ENCODE measurements at regions not wholly inside any gene's neighbourhood (a gene's known extent, or its start where the extent isn't known, plus 50 kb on each side); places are given as distances from the start of the nearest gene placed in this dataset.
"Not testable (repeated sequence)": the region's sequence is repeated elsewhere in the genome, so short reads cannot be mapped to it uniquely, and the experiment has no call there.

DNA sequence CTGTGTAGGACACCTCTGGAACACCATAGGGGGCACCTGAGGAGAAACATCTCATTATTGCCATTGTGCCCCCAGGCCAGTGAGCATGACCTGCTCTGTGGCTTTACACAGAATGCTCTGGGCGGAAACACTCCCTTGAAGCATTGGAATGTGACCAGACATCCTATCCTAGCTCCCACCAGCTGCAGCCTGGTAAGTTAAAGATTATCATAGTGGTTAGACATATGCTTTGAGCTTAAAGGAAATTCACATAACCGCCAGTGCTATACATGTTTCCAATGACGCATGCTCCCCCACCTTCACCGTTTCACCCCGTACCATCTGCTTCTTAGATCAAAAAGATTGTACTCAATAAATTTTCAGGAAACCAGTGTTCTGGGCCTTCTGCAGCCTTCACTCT is 217.7 kb upstream of the CENPE start:
- H3K36me3 Mint-ChIP-seq (ENCODE audit: low read depth), result peaks cover 51% of the 10 kb centered on the region
- Histone ChIP-seq H3K9me2 (ENCODE audit: insufficient read depth) (peaks cover 27% of the 10 kb centered on the region), H2AFZ (no peak overlapping the region), H3K79me2 (replicated peaks; ENCODE audit: insufficient read depth) (no peaks in the 10 kb centered on the region), H4K20me1 (replicated peaks; ENCODE audit: insufficient read depth) (no peaks in the 10 kb centered on the region), H3F3A (replicated peaks; ENCODE audit: low read depth) (no peaks in the 10 kb centered on the region), H3K4me2 (no peak overlapping the region), H3K36me3 (ENCODE audit: insufficient read depth) (no peaks in the 10 kb centered on the region), H3K4me3 (no peak overlapping the region), H3K27ac (ENCODE audit: low read depth) (no peak overlapping the region), H3K4me1 (ENCODE audit: insufficient read depth) (peaks cover 11% of the 10 kb centered on the region), H3K27me3 (ENCODE audit: insufficient read depth) (no peaks in the 10 kb centered on the region)
- peaks cover 31% of the 10 kb centered on the region for H3K9me3 Mint-ChIP-seq
- peaks cover 5% of the 10 kb centered on the region for H3K27me3 Mint-ChIP-seq (ENCODE audit: insufficient read depth, low read depth, poor library complexity)
- ATAC-seq (no peak), DNase-seq (ENCODE audit: low spot score) (no peak)
- no peak overlapping the region for H3K4me3 Mint-ChIP-seq
- H3K27ac Mint-ChIP-seq, result no peak overlapping the region
- TF ChIP-seq CREB1 (CRISPR knock-in tag; IDR thresholded peaks at IDR 0.05; ENCODE audit: low read depth) (no peak), ZNF331 (CRISPR knock-in tag; IDR thresholded peaks at IDR 0.05; ENCODE audit: low read depth) (no peak), JUNB (IDR thresholded peaks at IDR 0.05; ENCODE audit: unreplicated experiment) (no peak), EZH2phosphoT487 (IDR thresholded peaks at IDR 0.05; ENCODE audit: unreplicated experiment) (no peak), EZH2 (IDR thresholded peaks at IDR 0.05; ENCODE audit: low read depth, unreplicated experiment) (no peak)
- TF ChIP-seq, protein P1, sequence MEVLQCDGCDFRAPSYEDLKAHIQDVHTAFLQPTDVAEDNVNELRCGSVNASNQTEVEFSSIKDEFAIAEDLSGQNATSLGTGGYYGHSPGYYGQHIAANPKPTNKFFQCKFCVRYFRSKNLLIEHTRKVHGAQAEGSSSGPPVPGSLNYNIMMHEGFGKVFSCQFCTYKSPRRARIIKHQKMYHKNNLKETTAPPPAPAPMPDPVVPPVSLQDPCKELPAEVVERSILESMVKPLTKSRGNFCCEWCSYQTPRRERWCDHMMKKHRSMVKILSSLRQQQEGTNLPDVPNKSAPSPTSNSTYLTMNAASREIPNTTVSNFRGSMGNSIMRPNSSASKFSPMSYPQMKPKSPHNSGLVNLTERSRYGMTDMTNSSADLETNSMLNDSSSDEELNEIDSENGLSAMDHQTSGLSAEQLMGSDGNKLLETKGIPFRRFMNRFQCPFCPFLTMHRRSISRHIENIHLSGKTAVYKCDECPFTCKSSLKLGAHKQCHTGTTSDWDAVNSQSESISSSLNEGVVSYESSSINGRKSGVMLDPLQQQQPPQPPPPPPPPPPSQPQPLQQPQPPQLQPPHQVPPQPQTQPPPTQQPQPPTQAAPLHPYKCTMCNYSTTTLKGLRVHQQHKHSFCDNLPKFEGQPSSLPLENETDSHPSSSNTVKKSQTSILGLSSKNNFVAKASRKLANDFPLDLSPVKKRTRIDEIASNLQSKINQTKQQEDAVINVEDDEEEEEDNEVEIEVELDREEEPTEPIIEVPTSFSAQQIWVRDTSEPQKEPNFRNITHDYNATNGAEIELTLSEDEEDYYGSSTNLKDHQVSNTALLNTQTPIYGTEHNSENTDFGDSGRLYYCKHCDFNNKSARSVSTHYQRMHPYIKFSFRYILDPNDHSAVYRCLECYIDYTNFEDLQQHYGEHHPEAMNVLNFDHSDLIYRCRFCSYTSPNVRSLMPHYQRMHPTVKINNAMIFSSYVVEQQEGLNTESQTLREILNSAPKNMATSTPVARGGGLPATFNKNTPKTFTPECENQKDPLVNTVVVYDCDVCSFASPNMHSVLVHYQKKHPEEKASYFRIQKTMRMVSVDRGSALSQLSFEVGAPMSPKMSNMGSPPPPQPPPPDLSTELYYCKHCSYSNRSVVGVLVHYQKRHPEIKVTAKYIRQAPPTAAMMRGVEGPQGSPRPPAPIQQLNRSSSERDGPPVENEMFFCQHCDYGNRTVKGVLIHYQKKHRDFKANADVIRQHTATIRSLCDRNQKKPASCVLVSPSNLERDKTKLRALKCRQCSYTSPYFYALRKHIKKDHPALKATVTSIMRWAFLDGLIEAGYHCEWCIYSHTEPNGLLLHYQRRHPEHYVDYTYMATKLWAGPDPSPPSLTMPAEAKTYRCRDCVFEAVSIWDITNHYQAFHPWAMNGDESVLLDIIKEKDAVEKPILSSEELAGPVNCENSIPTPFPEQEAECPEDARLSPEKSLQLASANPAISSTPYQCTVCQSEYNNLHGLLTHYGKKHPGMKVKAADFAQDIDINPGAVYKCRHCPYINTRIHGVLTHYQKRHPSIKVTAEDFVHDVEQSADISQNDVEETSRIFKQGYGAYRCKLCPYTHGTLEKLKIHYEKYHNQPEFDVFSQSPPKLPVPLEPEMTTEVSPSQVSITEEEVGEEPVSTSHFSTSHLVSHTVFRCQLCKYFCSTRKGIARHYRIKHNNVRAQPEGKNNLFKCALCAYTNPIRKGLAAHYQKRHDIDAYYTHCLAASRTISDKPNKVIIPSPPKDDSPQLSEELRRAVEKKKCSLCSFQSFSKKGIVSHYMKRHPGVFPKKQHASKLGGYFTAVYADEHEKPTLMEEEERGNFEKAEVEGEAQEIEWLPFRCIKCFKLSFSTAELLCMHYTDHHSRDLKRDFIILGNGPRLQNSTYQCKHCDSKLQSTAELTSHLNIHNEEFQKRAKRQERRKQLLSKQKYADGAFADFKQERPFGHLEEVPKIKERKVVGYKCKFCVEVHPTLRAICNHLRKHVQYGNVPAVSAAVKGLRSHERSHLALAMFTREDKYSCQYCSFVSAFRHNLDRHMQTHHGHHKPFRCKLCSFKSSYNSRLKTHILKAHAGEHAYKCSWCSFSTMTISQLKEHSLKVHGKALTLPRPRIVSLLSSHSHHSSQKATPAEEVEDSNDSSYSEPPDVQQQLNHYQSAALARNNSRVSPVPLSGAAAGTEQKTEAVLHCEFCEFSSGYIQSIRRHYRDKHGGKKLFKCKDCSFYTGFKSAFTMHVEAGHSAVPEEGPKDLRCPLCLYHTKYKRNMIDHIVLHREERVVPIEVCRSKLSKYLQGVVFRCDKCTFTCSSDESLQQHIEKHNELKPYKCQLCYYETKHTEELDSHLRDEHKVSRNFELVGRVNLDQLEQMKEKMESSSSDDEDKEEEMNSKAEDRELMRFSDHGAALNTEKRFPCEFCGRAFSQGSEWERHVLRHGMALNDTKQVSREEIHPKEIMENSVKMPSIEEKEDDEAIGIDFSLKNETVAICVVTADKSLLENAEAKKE (CRISPR knock-in tag; IDR thresholded peaks at IDR 0.05), result no peak
- TF ChIP-seq, protein P2, sequence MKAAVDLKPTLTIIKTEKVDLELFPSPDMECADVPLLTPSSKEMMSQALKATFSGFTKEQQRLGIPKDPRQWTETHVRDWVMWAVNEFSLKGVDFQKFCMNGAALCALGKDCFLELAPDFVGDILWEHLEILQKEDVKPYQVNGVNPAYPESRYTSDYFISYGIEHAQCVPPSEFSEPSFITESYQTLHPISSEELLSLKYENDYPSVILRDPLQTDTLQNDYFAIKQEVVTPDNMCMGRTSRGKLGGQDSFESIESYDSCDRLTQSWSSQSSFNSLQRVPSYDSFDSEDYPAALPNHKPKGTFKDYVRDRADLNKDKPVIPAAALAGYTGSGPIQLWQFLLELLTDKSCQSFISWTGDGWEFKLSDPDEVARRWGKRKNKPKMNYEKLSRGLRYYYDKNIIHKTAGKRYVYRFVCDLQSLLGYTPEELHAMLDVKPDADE (IDR thresholded peaks at IDR 0.05), result no peak
- peaks cover 9% of the 10 kb centered on the region for H3K4me1 Mint-ChIP-seq

DNA sequence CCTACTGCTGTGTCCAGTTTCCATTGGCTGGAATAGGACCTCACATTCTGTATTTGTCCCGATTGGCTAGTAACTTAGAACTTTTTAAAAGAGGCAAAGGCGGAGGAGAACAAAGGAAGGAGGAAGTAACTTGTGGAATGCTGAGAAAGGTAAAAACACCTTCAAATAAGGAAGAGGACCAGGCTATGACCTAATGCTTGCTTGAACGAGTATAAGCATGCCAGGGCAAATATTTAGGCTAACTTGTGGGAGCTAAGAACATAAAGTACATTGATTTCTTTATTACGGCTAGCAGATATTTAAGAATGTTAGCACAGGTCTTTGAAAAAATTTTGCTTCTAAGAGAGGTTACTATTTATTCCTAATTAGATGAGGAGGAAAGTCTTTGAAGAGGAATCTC is 214.5 kb upstream of the CENPE start:
- H3K4me3 ChIP-seq; H2AFZ ChIP-seq; H3K9me2 ChIP-seq (ENCODE audit: insufficient read depth); H3K27ac ChIP-seq (ENCODE audit: low read depth); ATAC-seq; DNase-seq (ENCODE audit: low spot score); H3K27me3 ChIP-seq (ENCODE audit: insufficient read depth); H3F3A ChIP-seq (replicated peaks; ENCODE audit: low read depth); H3K36me3 ChIP-seq (ENCODE audit: insufficient read depth); H3K4me2 ChIP-seq; H3K27ac Mint-ChIP-seq; H3K4me3 Mint-ChIP-seq; H3K27me3 Mint-ChIP-seq (ENCODE audit: insufficient read depth, low read depth, poor library complexity); H4K20me1 ChIP-seq (replicated peaks; ENCODE audit: insufficient read depth); H3K79me2 ChIP-seq (replicated peaks; ENCODE audit: insufficient read depth); H3K4me1 Mint-ChIP-seq: not testable (repeated sequence)
- Mint-ChIP-seq H3K9me3 (peaks cover 17% of the 10 kb centered on the region), H3K36me3 (ENCODE audit: low read depth) (peaks cover 28% of the 10 kb centered on the region)
- peaks cover 11% of the 10 kb centered on the region for H3K4me1 ChIP-seq (ENCODE audit: insufficient read depth)
